ENCODE measurements at regions not wholly inside any gene's neighbourhood (a gene's known extent, or its start where the extent isn't known, plus 50 kb on each side); places are given as distances from the start of the nearest gene placed in this dataset.

GRCh38 chr10:124338276-124338925 lies 80.3 kb downstream of the OAT start:
- Histone ChIP-seq H3K36me3 (ENCODE audit: control insufficient read depth, insufficient read depth, low read length) (no peaks in the 10 kb centered on the region), H3K4me1 (ENCODE audit: control insufficient read depth, insufficient read depth, low read length) (no peaks in the 10 kb centered on the region), H3K9me3 (ENCODE audit: control insufficient read depth, insufficient read depth, low read length) (no peaks in the 10 kb centered on the region), H3K27ac (ENCODE audit: low read length) (no peak overlapping the region), H3K4me3 (ENCODE audit: low read length) (no peak overlapping the region), H3K27me3 (ENCODE audit: control insufficient read depth, insufficient read depth, low read length) (no peaks in the 10 kb centered on the region)
- no peak for DNase-seq (ENCODE audit: low read depth, low spot score)
- no CpG with 5 or more reads among the region's 4 CpGs for WGBS (ENCODE audit: insufficient coverage, insufficient read length)

GRCh38 chr10:124336186-124336585 lies 82.5 kb downstream of the OAT start:
- Histone ChIP-seq H3K27me3 (ENCODE audit: control insufficient read depth, insufficient read depth, low read length) (no peaks in the 10 kb centered on the region), H3K4me3 (ENCODE audit: low read length) (no peak overlapping the region), H3K4me1 (ENCODE audit: control insufficient read depth, insufficient read depth, low read length) (no peaks in the 10 kb centered on the region), H3K36me3 (ENCODE audit: control insufficient read depth, insufficient read depth, low read length) (no peaks in the 10 kb centered on the region), H3K27ac (ENCODE audit: low read length) (no peak overlapping the region), H3K9me3 (ENCODE audit: control insufficient read depth, insufficient read depth, low read length) (no peaks in the 10 kb centered on the region)
- no peak for DNase-seq (ENCODE audit: low read depth, low spot score)
- WGBS (ENCODE audit: insufficient coverage, insufficient read length) = no CpG with 5 or more reads among the region's 2 CpGs

GRCh38 chr10:124333931-124334330 lies 84.8 kb downstream of the OAT start:
- no peaks in the 10 kb centered on the region for H3K27me3 ChIP-seq (ENCODE audit: control insufficient read depth, insufficient read depth, low read length)
- H3K27ac ChIP-seq (ENCODE audit: low read length) = no peak overlapping the region
- no peaks in the 10 kb centered on the region for H3K4me1 ChIP-seq (ENCODE audit: control insufficient read depth, insufficient read depth, low read length)
- DNase-seq (ENCODE audit: low read depth, low spot score) = no peak
- no peaks in the 10 kb centered on the region for H3K36me3 ChIP-seq (ENCODE audit: control insufficient read depth, insufficient read depth, low read length)
- WGBS (ENCODE audit: insufficient coverage, insufficient read length) = no CpG with 5 or more reads among the region's 1 CpG
- no peak overlapping the region for H3K4me3 ChIP-seq (ENCODE audit: low read length)
- H3K9me3 ChIP-seq (ENCODE audit: control insufficient read depth, insufficient read depth, low read length) = no peaks in the 10 kb centered on the region

GRCh38 chr10:124332426-124332825 lies 86.3 kb downstream of the OAT start:
- Histone ChIP-seq H3K4me3 (ENCODE audit: low read length) (no peak overlapping the region), H3K27ac (ENCODE audit: low read length) (no peak overlapping the region), H3K36me3 (ENCODE audit: control insufficient read depth, insufficient read depth, low read length) (no peaks in the 10 kb centered on the region), H3K4me1 (ENCODE audit: control insufficient read depth, insufficient read depth, low read length) (no peaks in the 10 kb centered on the region), H3K27me3 (ENCODE audit: control insufficient read depth, insufficient read depth, low read length) (no peaks in the 10 kb centered on the region), H3K9me3 (ENCODE audit: control insufficient read depth, insufficient read depth, low read length) (no peaks in the 10 kb centered on the region)
- WGBS (ENCODE audit: insufficient coverage, insufficient read length) = no CpG with 5 or more reads among the region's 1 CpG
- DNase-seq (ENCODE audit: low read depth, low spot score) = no peak

GRCh38 chr10:124329941-124330340 lies 88.8 kb downstream of the OAT start:
- no peak overlapping the region for H3K4me3 ChIP-seq (ENCODE audit: low read length)
- no peaks in the 10 kb centered on the region for H3K9me3 ChIP-seq (ENCODE audit: control insufficient read depth, insufficient read depth, low read length)
- no peak for DNase-seq (ENCODE audit: low read depth, low spot score)
- H3K27me3 ChIP-seq (ENCODE audit: control insufficient read depth, insufficient read depth, low read length) = no peaks in the 10 kb centered on the region
- H3K27ac ChIP-seq (ENCODE audit: low read length) = no peak overlapping the region
- H3K4me1 ChIP-seq (ENCODE audit: control insufficient read depth, insufficient read depth, low read length) = no peaks in the 10 kb centered on the region
- no peaks in the 10 kb centered on the region for H3K36me3 ChIP-seq (ENCODE audit: control insufficient read depth, insufficient read depth, low read length)
- no CpG with 5 or more reads among the region's 5 CpGs for WGBS (ENCODE audit: insufficient coverage, insufficient read length)

- no peaks in the 10 kb centered on the region for H3K36me3 ChIP-seq (ENCODE audit: control insufficient read depth, insufficient read depth, low read length)
- no peaks in the 10 kb centered on the region for H3K9me3 ChIP-seq (ENCODE audit: control insufficient read depth, insufficient read depth, low read length)
- H3K4me3 ChIP-seq (ENCODE audit: low read length) = no peak overlapping the region
- H3K27me3 ChIP-seq (ENCODE audit: control insufficient read depth, insufficient read depth, low read length) = no peaks in the 10 kb centered on the region
- no CpG with 5 or more reads among the region's 1 CpG for WGBS (ENCODE audit: insufficient coverage, insufficient read length)
- no peak overlapping the region for H3K27ac ChIP-seq (ENCODE audit: low read length)
- no peaks in the 10 kb centered on the region for H3K4me1 ChIP-seq (ENCODE audit: control insufficient read depth, insufficient read depth, low read length)
- DNase-seq (ENCODE audit: low read depth, low spot score) = no peak
These were observed 89.4 kb downstream of the OAT start for GRCh38 chr10:124329362-124329761.

GRCh38 chr10:124328477-124329220 lies 90.1 kb downstream of the OAT start:
- Histone ChIP-seq H3K27ac (ENCODE audit: low read length) (no peak overlapping the region), H3K27me3 (ENCODE audit: control insufficient read depth, insufficient read depth, low read length) (no peaks in the 10 kb centered on the region), H3K36me3 (ENCODE audit: control insufficient read depth, insufficient read depth, low read length) (no peaks in the 10 kb centered on the region), H3K4me1 (ENCODE audit: control insufficient read depth, insufficient read depth, low read length) (no peaks in the 10 kb centered on the region), H3K4me3 (ENCODE audit: low read length) (no peak overlapping the region), H3K9me3 (ENCODE audit: control insufficient read depth, insufficient read depth, low read length) (no peaks in the 10 kb centered on the region)
- no CpG with 5 or more reads among the region's 10 CpGs for WGBS (ENCODE audit: insufficient coverage, insufficient read length)
- no peak for DNase-seq (ENCODE audit: low read depth, low spot score)

- Histone ChIP-seq H3K4me3 (ENCODE audit: low read length) (no peak overlapping the region), H3K27ac (ENCODE audit: low read length) (no peak overlapping the region), H3K9me3 (ENCODE audit: control insufficient read depth, insufficient read depth, low read length) (no peaks in the 10 kb centered on the region), H3K36me3 (ENCODE audit: control insufficient read depth, insufficient read depth, low read length) (no peaks in the 10 kb centered on the region), H3K27me3 (ENCODE audit: control insufficient read depth, insufficient read depth, low read length) (no peaks in the 10 kb centered on the region), H3K4me1 (ENCODE audit: control insufficient read depth, insufficient read depth, low read length) (no peaks in the 10 kb centered on the region)
- DNase-seq (ENCODE audit: low read depth, low spot score) = no peak
- WGBS (ENCODE audit: insufficient coverage, insufficient read length) = no CpG with 5 or more reads among the region's 1 CpG
These were observed 92.6 kb downstream of the OAT start for GRCh38 chr10:124325998-124326636.

- no CpG with 5 or more reads among the region's 3 CpGs for WGBS (ENCODE audit: insufficient coverage, insufficient read length)
These were observed 93.1 kb downstream of the OAT start for GRCh38 chr10:124325633-124325914.

GRCh38 chr10:124324856-124325632 lies 93.7 kb downstream of the OAT start:
- no peak for DNase-seq (ENCODE audit: low read depth, low spot score)
- H3K4me3 ChIP-seq (ENCODE audit: low read length) = no peak overlapping the region
- no peaks in the 10 kb centered on the region for H3K9me3 ChIP-seq (ENCODE audit: control insufficient read depth, insufficient read depth, low read length)
- H3K27ac ChIP-seq (ENCODE audit: low read length) = no peak overlapping the region
- no CpG with 5 or more reads among the region's 19 CpGs for WGBS (ENCODE audit: insufficient coverage, insufficient read length)
- no peaks in the 10 kb centered on the region for H3K36me3 ChIP-seq (ENCODE audit: control insufficient read depth, insufficient read depth, low read length)
- no peaks in the 10 kb centered on the region for H3K27me3 ChIP-seq (ENCODE audit: control insufficient read depth, insufficient read depth, low read length)
- H3K4me1 ChIP-seq (ENCODE audit: control insufficient read depth, insufficient read depth, low read length) = no peaks in the 10 kb centered on the region

More at GRCh38 chr10:124325633-124325914, 93.1 kb downstream of the OAT start:
- Histone ChIP-seq H3K27ac (ENCODE audit: low read length) (no peak overlapping the region), H3K27me3 (ENCODE audit: control insufficient read depth, insufficient read depth, low read length) (no peaks in the 10 kb centered on the region), H3K4me1 (ENCODE audit: control insufficient read depth, insufficient read depth, low read length) (no peaks in the 10 kb centered on the region), H3K36me3 (ENCODE audit: control insufficient read depth, insufficient read depth, low read length) (no peaks in the 10 kb centered on the region), H3K9me3 (ENCODE audit: control insufficient read depth, insufficient read depth, low read length) (no peaks in the 10 kb centered on the region), H3K4me3 (ENCODE audit: low read length) (no peak overlapping the region)
- DNase-seq (ENCODE audit: low read depth, low spot score) = no peak

Data from iPS DF 6.9 (cell line).